HG03432 (cell line): ENCODE measurements at regions not wholly inside any gene's neighbourhood (a gene's known extent, or its start where the extent isn't known, plus 50 kb on each side); places are given as distances from the start of the nearest gene placed in this dataset.
A peak's percentile ranks its signal among the peaks of the same experiment; 100 is the strongest.

Experiments
- ATAC-seq: cut with Tn5 transposase; IDR thresholded peaks from one replicate; pipeline ENCODE4 v1.9.1; 2021; ENCODE audit warnings: mild to moderate bottlenecking, moderate library complexity; ENCODE audit not compliant: unreplicated experiment

DNA sequence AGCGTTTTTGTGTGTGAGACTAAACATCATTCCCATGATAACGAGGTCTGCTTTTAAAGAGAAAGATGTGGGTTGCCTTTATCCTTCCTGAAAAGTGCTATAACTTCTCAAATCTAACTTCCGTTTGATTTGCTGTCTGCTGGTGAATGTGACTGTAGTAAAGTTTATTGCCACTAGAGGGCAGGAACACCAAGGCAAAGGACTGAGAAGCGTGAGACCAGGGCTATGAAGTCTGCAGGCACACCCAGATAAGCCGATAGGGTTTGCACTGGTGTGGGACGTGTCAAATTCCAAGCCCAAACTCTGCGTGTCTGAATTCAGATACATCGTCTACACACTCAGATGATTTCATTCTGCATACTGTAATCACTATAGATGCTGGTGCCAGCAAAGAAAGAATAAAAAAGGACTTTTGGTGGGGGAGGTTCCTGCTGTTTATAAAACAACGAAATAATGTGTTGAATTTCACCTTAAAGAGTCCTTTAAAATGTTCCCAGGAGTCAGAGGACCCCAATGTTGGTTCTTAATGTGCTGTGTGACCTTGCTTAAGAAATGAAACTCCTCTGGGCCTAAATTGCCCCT, 87.2 kb downstream of the PTTG1 start:
- peak; percentile 83 for ATAC-seq

DNA sequence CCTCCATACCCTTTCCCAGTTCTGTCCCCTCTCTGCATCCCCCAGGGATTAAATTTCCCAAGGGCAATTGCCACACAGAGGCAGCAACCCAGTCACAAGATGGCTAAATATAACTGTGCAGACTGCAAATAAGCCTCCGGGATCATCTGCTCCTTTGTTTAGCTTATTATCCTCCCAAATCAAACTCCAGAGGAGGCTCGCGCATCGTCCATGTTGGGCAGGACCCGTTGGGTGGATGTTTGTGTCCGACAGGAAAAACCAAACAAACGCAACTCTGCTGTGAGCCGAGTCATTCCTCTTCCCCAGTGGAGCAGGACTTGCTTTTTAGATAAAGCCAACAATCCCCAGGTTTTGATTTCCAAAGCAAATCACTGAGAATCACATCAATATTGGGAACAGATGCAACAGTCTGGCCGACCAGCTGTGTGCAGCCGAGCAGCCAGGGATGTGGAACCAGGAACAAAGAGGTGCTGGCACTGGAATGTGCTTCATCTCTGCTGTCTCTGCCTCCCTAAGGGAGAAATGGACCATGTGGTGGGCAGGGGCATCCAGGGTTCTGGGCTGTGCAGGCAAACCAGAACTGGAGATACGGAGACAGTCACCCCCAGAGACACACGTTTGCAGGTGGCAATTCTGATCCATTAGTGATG, 89.8 kb downstream of the PTTG1 start:
- ATAC-seq = no peak
